Stimulated activated CD4-positive, alpha-beta T cell treated with anti-CD3 and anti-CD28 coated beads, Interleukin-4, amount 100 ng/mL, for 48 hours (primary cell): ENCODE measurements at regions not wholly inside any gene's neighbourhood (a gene's known extent, or its start where the extent isn't known, plus 50 kb on each side); places are given as distances from the start of the nearest gene placed in this dataset.

Experiments used
- DNase-seq, 2 donors: peaks; one replicate each; pipeline ENCODE4 v3.0.0-alpha.2; 2020; ENCODE audit warnings: low read depth in 2 of 2

- DNase-seq, result no peak
These were observed 235.2 kb upstream of the B3GAT1 start for GRCh38 chr11:134647066-134647743.

- no peak for DNase-seq
These were observed 234.5 kb upstream of the B3GAT1 start for GRCh38 chr11:134646561-134646960.

- no peak for DNase-seq
These were observed 233.5 kb upstream of the B3GAT1 start for GRCh38 chr11:134645576-134645975.

GRCh38 chr11:134644476-134645456, 232.7 kb upstream of the B3GAT1 start:
- DNase-seq, result no peak

GRCh38 chr11:134643115-134644012, 231.3 kb upstream of the B3GAT1 start:
- no peak for DNase-seq

GRCh38 chr11:134642206-134642605, 230.2 kb upstream of the B3GAT1 start:
- no peak for DNase-seq

GRCh38 chr11:134640971-134641968, 229.2 kb upstream of the B3GAT1 start:
- no peak for DNase-seq

- DNase-seq, result no peak
These were observed 228.5 kb upstream of the B3GAT1 start for GRCh38 chr11:134640536-134640935.

- no peak for DNase-seq
These were observed 227.7 kb upstream of the B3GAT1 start for GRCh38 chr11:134639586-134640330.

GRCh38 chr11:134638796-134639430, 226.9 kb upstream of the B3GAT1 start:
- no peak for DNase-seq

GRCh38 chr11:134637091-134638015, 225.3 kb upstream of the B3GAT1 start:
- DNase-seq, result no peak

GRCh38 chr11:134636071-134636470, 224.0 kb upstream of the B3GAT1 start:
- DNase-seq, result no peak

GRCh38 chr11:134634897-134635831, 223.1 kb upstream of the B3GAT1 start:
- no peak for DNase-seq

- DNase-seq, result no peak
These were observed 221.2 kb upstream of the B3GAT1 start for GRCh38 chr11:134633276-134633675.

GRCh38 chr11:134632347-134633119, 220.5 kb upstream of the B3GAT1 start:
- DNase-seq, result no peak

GRCh38 chr11:134630861-134631260, 218.8 kb upstream of the B3GAT1 start:
- DNase-seq, result no peak
